ENCODE measurements at regions not wholly inside any gene's neighbourhood (a gene's known extent, or its start where the extent isn't known, plus 50 kb on each side); places are given as distances from the start of the nearest gene placed in this dataset.

GRCh38 chr1:73100216-73100615 is 817.9 kb upstream of the NEGR1 start:
- peak; percentile 53 to 65 for TF ChIP-seq CTCF (conservative IDR thresholded peaks at IDR 0.05; ENCODE audit: low read depth in 2 of 2)
- no peak for TF ChIP-seq REST (IDR thresholded peaks at IDR 0.05; ENCODE audit: unreplicated experiment)
- TF ChIP-seq POLR2AphosphoS5 (IDR thresholded peaks at IDR 0.05; ENCODE audit: low read depth), result no peak
- TF ChIP-seq EZH2 (IDR thresholded peaks at IDR 0.05; ENCODE audit: low read depth, unreplicated experiment), result no peak
- no peak for TF ChIP-seq CREB1 (CRISPR knock-in tag; IDR thresholded peaks at IDR 0.05; ENCODE audit: low read depth)
- TF ChIP-seq EZH2phosphoT487 (IDR thresholded peaks at IDR 0.05; ENCODE audit: unreplicated experiment), result no peak
- TF ChIP-seq JUNB (IDR thresholded peaks at IDR 0.05; ENCODE audit: unreplicated experiment), result no peak
- no peak for TF ChIP-seq STAT1 (IDR thresholded peaks at IDR 0.05; ENCODE audit: unreplicated experiment)
- TF ChIP-seq NANOG (IDR thresholded peaks at IDR 0.05; ENCODE audit: borderline replicate concordance), result no peak
- TF ChIP-seq ETS1 (IDR thresholded peaks at IDR 0.05), result no peak
- no peak for TF ChIP-seq ZNF114 (CRISPR knock-in tag; IDR thresholded peaks at IDR 0.05)
- no peak for TF ChIP-seq ZNF462 (CRISPR knock-in tag; IDR thresholded peaks at IDR 0.05)

All from GM23338 (cell line).